Peyer's patch (tissue), 4 donors: ENCODE measurements at regions not wholly inside any gene's neighbourhood (a gene's known extent, or its start where the extent isn't known, plus 50 kb on each side); places are given as distances from the start of the nearest gene placed in this dataset.

Experiments used
- POLR2A ChIP-seq, 2 donors: fragments of 450-650 bp; IDR thresholded peaks; one replicate each; pipeline ENCODE4 v1.5.1; 2017; ENCODE audit warnings: antibody characterized with exemption in 2 of 2, mild to moderate bottlenecking in 2 of 2, moderate library complexity in 2 of 2
- TF ChIP-seq, protein P1 (sequence below), 6 experiments: fragments of 450-650 bp in 4 of 6; fragments of 200-600 bp in 2 of 6; sonication (generic) in 1 of 6; IDR thresholded peaks; one replicate each; pipeline ENCODE4 v1.5.1; 2017 to 2019; ENCODE audit warnings: antibody characterized with exemption in 6 of 6, mild to moderate bottlenecking in 3 of 6, moderate library complexity in 1 of 6

DNA sequence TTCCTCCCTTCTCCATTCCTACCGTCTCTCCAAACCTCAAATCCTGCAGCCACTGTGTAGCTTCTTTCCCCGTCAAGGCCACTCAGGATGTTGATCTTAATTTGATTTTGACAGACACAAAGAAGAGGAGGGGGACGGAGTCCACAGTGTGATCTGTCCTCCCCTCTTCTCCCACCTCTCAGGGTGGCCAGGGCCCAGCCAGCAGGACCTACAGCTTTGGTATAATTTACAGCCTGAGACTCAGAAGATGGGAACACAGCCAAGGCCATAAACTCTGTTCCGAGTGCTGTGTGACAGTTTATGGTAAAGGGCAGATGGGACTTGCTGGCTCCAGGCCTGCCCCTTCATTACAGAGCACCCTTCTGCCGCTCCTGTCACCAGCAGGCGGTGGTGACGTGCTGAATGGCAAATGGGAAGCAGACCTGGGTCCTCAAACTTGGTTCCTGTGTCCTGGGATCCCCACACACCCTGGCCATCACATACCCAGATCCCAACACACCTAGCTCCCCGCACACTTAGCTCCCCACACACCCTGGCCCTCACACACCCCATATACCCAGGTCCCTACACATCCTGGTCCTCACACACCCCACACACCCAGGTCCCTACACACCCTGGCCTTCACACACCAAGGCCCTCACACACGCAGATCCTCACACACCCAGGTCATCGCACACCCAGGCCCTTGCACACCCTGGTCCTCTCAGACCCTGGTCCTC is 71.6 kb downstream of the CD2 start:
- no peak for TF ChIP-seq POLR2A (IDR thresholded peaks at IDR 0.05)
- TF ChIP-seq, protein P1, sequence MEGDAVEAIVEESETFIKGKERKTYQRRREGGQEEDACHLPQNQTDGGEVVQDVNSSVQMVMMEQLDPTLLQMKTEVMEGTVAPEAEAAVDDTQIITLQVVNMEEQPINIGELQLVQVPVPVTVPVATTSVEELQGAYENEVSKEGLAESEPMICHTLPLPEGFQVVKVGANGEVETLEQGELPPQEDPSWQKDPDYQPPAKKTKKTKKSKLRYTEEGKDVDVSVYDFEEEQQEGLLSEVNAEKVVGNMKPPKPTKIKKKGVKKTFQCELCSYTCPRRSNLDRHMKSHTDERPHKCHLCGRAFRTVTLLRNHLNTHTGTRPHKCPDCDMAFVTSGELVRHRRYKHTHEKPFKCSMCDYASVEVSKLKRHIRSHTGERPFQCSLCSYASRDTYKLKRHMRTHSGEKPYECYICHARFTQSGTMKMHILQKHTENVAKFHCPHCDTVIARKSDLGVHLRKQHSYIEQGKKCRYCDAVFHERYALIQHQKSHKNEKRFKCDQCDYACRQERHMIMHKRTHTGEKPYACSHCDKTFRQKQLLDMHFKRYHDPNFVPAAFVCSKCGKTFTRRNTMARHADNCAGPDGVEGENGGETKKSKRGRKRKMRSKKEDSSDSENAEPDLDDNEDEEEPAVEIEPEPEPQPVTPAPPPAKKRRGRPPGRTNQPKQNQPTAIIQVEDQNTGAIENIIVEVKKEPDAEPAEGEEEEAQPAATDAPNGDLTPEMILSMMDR (IDR thresholded peaks at IDR 0.05): peak in 3 of 6 experiments; percentile 28 to 41 (median 37)
